Central memory CD8-positive, alpha-beta T cell (primary cell): ENCODE measurements at regions not wholly inside any gene's neighbourhood (a gene's known extent, or its start where the extent isn't known, plus 50 kb on each side); places are given as distances from the start of the nearest gene placed in this dataset.

Experiments used
- ATAC-seq: fragments of 150-1000 bp; cut with Tn5 transposase; replicated peaks from 2 replicates; pipeline ENCODE4 v1.10.0; 2022; ENCODE audit warnings: mild to moderate bottlenecking, moderate FRiP score, moderate number of reproducible peaks; ENCODE audit not compliant: poor library complexity, severe bottlenecking; ENCODE audit errors: extremely low read depth
- DNase-seq, 2 donors: peaks; one replicate each; pipeline ENCODE4 v3.0.0; 2021; ENCODE audit warnings: low spot score in 2 of 2
- H3K27ac Mint-ChIP-seq: one replicate; pipeline ENCODE4 v1.8.0; 2022; ENCODE audit warnings: low read depth, mild to moderate bottlenecking, moderate library complexity, mixed read lengths
- H3K27me3 Mint-ChIP-seq: one replicate; pipeline ENCODE4 v1.8.0; 2022; ENCODE audit warnings: mixed read lengths
- H3K36me3 Mint-ChIP-seq: one replicate; pipeline ENCODE4 v1.8.0; 2022; ENCODE audit warnings: mild to moderate bottlenecking, moderate library complexity, mixed read lengths; ENCODE audit not compliant: insufficient read depth
- H3K4me1 Mint-ChIP-seq: one replicate; pipeline ENCODE4 v1.8.0; 2022; ENCODE audit warnings: mixed read lengths
- H3K4me3 Mint-ChIP-seq: one replicate; pipeline ENCODE4 v1.8.0; 2022; ENCODE audit warnings: mild to moderate bottlenecking, moderate library complexity, mixed read lengths
- H3K9me3 Mint-ChIP-seq: one replicate; pipeline ENCODE4 v1.8.0; 2022; ENCODE audit warnings: mixed read lengths

GRCh38 chr21:28671549-28672195, 321.0 kb downstream of the LTN1 start:
- H3K4me1 Mint-ChIP-seq = peaks cover 8% of the 10 kb centered on the region
- DNase-seq (no peak), ATAC-seq (no peak)
- H3K27ac Mint-ChIP-seq = no peak overlapping the region
- H3K9me3 Mint-ChIP-seq = no peaks in the 10 kb centered on the region
- H3K36me3 Mint-ChIP-seq = peaks cover 2% of the 10 kb centered on the region
- H3K4me3 Mint-ChIP-seq = no peak overlapping the region
- H3K27me3 Mint-ChIP-seq = no peaks in the 10 kb centered on the region

GRCh38 chr21:28669971-28670653, 322.6 kb downstream of the LTN1 start:
- ATAC-seq = no peak

GRCh38 chr21:28669321-28669720, 323.4 kb downstream of the LTN1 start:
- Mint-ChIP-seq H3K4me3 (no peak overlapping the region), H3K27me3 (no peaks in the 10 kb centered on the region), H3K36me3 (peaks cover under 1% of the 10 kb centered on the region), H3K9me3 (no peaks in the 10 kb centered on the region), H3K4me1 (peaks cover 8% of the 10 kb centered on the region), H3K27ac (no peak overlapping the region)
- DNase-seq (no peak), ATAC-seq (no peak)

More at GRCh38 chr21:28669971-28670653, 322.6 kb downstream of the LTN1 start:
- Mint-ChIP-seq H3K27me3 (no peaks in the 10 kb centered on the region), H3K36me3 (peaks cover 2% of the 10 kb centered on the region), H3K4me1 (peaks cover 8% of the 10 kb centered on the region), H3K27ac (no peak overlapping the region), H3K4me3 (no peak overlapping the region), H3K9me3 (no peaks in the 10 kb centered on the region)
- no peak for DNase-seq

GRCh38 chr21:28663754-28664153, 328.9 kb downstream of the LTN1 start:
- Mint-ChIP-seq H3K4me1 (peaks cover 12% of the 10 kb centered on the region), H3K9me3 (no peaks in the 10 kb centered on the region), H3K4me3 (no peak overlapping the region), H3K27ac (no peak overlapping the region), H3K36me3 (peaks cover 2% of the 10 kb centered on the region), H3K27me3 (no peaks in the 10 kb centered on the region)
- ATAC-seq (no peak), DNase-seq (no peak)

- no peak overlapping the region for H3K27ac Mint-ChIP-seq
- no peak for ATAC-seq
Observed at GRCh38 chr21:28663111-28663693, 329.5 kb downstream of the LTN1 start.

GRCh38 chr21:28657566-28657965, 335.1 kb downstream of the LTN1 start:
- Mint-ChIP-seq H3K9me3 (no peaks in the 10 kb centered on the region), H3K4me1 (peaks cover 28% of the 10 kb centered on the region), H3K27ac (no peak overlapping the region), H3K27me3 (no peaks in the 10 kb centered on the region), H3K36me3 (peaks cover 2% of the 10 kb centered on the region), H3K4me3 (no peak overlapping the region)
- DNase-seq (no peak), ATAC-seq (no peak)

More at GRCh38 chr21:28663111-28663693, 329.5 kb downstream of the LTN1 start:
- DNase-seq = no peak
- Mint-ChIP-seq H3K4me3 (no peak overlapping the region), H3K9me3 (no peaks in the 10 kb centered on the region), H3K27me3 (no peaks in the 10 kb centered on the region), H3K36me3 (peaks cover 2% of the 10 kb centered on the region), H3K4me1 (peaks cover 14% of the 10 kb centered on the region)

- no peak for ATAC-seq
- DNase-seq = no peak
Observed at GRCh38 chr21:28655471-28655870, 337.2 kb downstream of the LTN1 start.

GRCh38 chr21:28654406-28654805, 338.3 kb downstream of the LTN1 start:
- Mint-ChIP-seq H3K9me3 (no peaks in the 10 kb centered on the region), H3K27me3 (no peaks in the 10 kb centered on the region), H3K4me1 (peaks cover 28% of the 10 kb centered on the region), H3K4me3 (no peak overlapping the region), H3K36me3 (no peaks in the 10 kb centered on the region), H3K27ac (no peak overlapping the region)
- DNase-seq (no peak), ATAC-seq (no peak)

More at GRCh38 chr21:28655471-28655870, 337.2 kb downstream of the LTN1 start:
- Mint-ChIP-seq H3K9me3 (no peaks in the 10 kb centered on the region), H3K36me3 (no peaks in the 10 kb centered on the region), H3K27ac (no peak overlapping the region), H3K27me3 (no peaks in the 10 kb centered on the region), H3K4me3 (no peak overlapping the region), H3K4me1 (peaks cover 28% of the 10 kb centered on the region)

- H3K9me3 Mint-ChIP-seq = peaks cover 7% of the 10 kb centered on the region
- H3K27me3 Mint-ChIP-seq = no peaks in the 10 kb centered on the region
- ATAC-seq (no peak), DNase-seq (no peak)
- peaks cover 19% of the 10 kb centered on the region for H3K4me1 Mint-ChIP-seq
- H3K4me3 Mint-ChIP-seq = no peak overlapping the region
- no peak overlapping the region for H3K27ac Mint-ChIP-seq
- H3K36me3 Mint-ChIP-seq = peaks cover 3% of the 10 kb centered on the region
Observed at GRCh38 chr21:28644762-28645161, 347.9 kb downstream of the LTN1 start.

GRCh38 chr21:28642891-28643290, 349.8 kb downstream of the LTN1 start:
- DNase-seq (no peak), ATAC-seq (no peak)
- Mint-ChIP-seq H3K9me3 (peaks cover 7% of the 10 kb centered on the region), H3K4me3 (no peak overlapping the region), H3K4me1 (peaks cover 25% of the 10 kb centered on the region), H3K27ac (no peak overlapping the region), H3K36me3 (peaks cover 3% of the 10 kb centered on the region), H3K27me3 (no peaks in the 10 kb centered on the region)

GRCh38 chr21:28641731-28642130, 350.9 kb downstream of the LTN1 start:
- H3K4me3 Mint-ChIP-seq = no peak overlapping the region
- no peak for DNase-seq
- ATAC-seq = no peak
- H3K27ac Mint-ChIP-seq = no peak overlapping the region
- no peaks in the 10 kb centered on the region for H3K27me3 Mint-ChIP-seq
- peaks cover 7% of the 10 kb centered on the region for H3K9me3 Mint-ChIP-seq
- H3K4me1 Mint-ChIP-seq = peaks cover 33% of the 10 kb centered on the region
- peaks cover 6% of the 10 kb centered on the region for H3K36me3 Mint-ChIP-seq

GRCh38 chr21:28640326-28640725, 352.4 kb downstream of the LTN1 start:
- no peak for ATAC-seq
- Mint-ChIP-seq H3K4me3 (no peak overlapping the region), H3K27me3 (no peaks in the 10 kb centered on the region), H3K9me3 (peaks cover 7% of the 10 kb centered on the region), H3K4me1 (peaks cover 38% of the 10 kb centered on the region), H3K36me3 (peaks cover 6% of the 10 kb centered on the region), H3K27ac (no peak overlapping the region)
- no peak for DNase-seq

- Mint-ChIP-seq H3K9me3 (peaks cover 7% of the 10 kb centered on the region), H3K36me3 (peaks cover 6% of the 10 kb centered on the region), H3K4me1 (peaks cover 38% of the 10 kb centered on the region), H3K27me3 (no peaks in the 10 kb centered on the region), H3K27ac (no peak overlapping the region), H3K4me3 (no peak overlapping the region)
- DNase-seq (no peak), ATAC-seq (no peak)
Observed at GRCh38 chr21:28639737-28640136, 352.9 kb downstream of the LTN1 start.
